BJ (cell line): ENCODE measurements at regions not wholly inside any gene's neighbourhood (a gene's known extent, or its start where the extent isn't known, plus 50 kb on each side); places are given as distances from the start of the nearest gene placed in this dataset.

ENCODE experiments used
- CTCF ChIA-PET: fragments of 350-600 bp; formaldehyde crosslinking; extraction: SDS; loops from one replicate; lab custom pipeline; 2021; ENCODE audit warnings: antibody characterized with exemption, inconsistent platforms; lab: Yijun Ruan, JAX
- POLR2A ChIA-PET: fragments of 300-600 bp; sonication (Branson Sonifier 250); formaldehyde crosslinking; extraction: SDS; loops from one replicate; lab custom pipeline; 2021; ENCODE audit warnings: antibody characterized with exemption; lab: Charles Lee
- DNase-seq: peaks from one replicate; pipeline ENCODE4 v3.0.0-alpha.2; 2011; ENCODE audit warnings: low read depth
- H3K27me3 ChIP-seq: 2 replicates; pipeline ENCODE4 v1.6.0; 2011; ENCODE audit warnings: low read length; ENCODE audit not compliant: control insufficient read depth, insufficient read depth
- H3K36me3 ChIP-seq: 2 replicates; pipeline ENCODE4 v1.5.1; 2011; ENCODE audit warnings: low read length; ENCODE audit not compliant: control insufficient read depth, insufficient read depth
- H3K4me3 ChIP-seq: 2 replicates; pipeline ENCODE4 v1.5.1; 2011; ENCODE audit warnings: low read depth, mild to moderate bottlenecking, control low read depth, low read length
- TF ChIP-seq, protein P1 (sequence below): IDR thresholded peaks from 2 replicates; pipeline ENCODE4 v1.5.1; 2011; ENCODE audit warnings: low read depth, mild to moderate bottlenecking, control low read depth, inconsistent platforms, low read length, moderate library complexity; ENCODE audit not compliant: insufficient read depth

DNA sequence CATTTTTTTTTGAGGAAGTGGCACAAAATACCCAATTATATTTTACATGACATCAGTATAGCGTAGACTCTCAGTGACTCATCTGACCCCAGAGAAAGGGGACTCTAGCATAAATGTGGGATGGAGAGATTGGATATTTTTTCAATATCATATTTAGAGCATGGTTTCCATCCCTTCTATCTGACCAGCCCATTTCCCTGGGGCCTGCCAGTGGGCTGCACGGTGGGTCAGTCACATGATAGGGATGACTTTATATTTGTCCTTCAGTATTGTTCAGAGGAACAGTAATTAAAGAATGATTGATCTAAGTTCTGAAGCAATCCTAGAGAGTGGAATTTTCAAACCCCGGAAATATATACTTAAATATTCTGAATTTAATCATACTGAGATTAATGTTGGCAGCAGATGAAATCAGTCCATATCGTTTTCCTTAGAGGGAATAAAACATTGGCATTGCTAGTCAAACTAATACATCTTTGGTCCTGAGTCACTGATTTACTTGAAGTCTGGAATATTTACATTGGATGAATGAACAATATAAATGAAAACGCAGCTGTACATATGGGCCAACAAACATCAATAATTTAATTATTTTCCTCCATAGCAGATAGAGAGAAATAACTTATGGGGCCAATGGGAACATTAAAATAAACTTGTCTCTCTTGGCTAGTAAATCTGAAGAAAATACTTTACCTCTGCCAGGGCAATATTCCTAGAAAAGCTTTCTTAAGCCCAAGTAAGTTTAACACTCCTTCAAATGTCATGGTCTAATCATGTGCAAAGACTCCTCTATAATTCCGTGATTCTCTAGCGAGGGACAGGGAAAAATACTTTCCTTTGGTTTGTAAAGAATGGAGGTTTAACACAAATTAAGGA lies 563.6 kb upstream of the PKDCC start:
- ChIA-PET CTCF (no interaction called here), POLR2A (no interaction called here)
- Histone ChIP-seq H3K4me3 (no peak overlapping the region), H3K27me3 (no peaks in the 10 kb centered on the region), H3K36me3 (no peaks in the 10 kb centered on the region)
- TF ChIP-seq, protein P1, sequence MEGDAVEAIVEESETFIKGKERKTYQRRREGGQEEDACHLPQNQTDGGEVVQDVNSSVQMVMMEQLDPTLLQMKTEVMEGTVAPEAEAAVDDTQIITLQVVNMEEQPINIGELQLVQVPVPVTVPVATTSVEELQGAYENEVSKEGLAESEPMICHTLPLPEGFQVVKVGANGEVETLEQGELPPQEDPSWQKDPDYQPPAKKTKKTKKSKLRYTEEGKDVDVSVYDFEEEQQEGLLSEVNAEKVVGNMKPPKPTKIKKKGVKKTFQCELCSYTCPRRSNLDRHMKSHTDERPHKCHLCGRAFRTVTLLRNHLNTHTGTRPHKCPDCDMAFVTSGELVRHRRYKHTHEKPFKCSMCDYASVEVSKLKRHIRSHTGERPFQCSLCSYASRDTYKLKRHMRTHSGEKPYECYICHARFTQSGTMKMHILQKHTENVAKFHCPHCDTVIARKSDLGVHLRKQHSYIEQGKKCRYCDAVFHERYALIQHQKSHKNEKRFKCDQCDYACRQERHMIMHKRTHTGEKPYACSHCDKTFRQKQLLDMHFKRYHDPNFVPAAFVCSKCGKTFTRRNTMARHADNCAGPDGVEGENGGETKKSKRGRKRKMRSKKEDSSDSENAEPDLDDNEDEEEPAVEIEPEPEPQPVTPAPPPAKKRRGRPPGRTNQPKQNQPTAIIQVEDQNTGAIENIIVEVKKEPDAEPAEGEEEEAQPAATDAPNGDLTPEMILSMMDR, result no peak
- DNase-seq, result no peak

DNA sequence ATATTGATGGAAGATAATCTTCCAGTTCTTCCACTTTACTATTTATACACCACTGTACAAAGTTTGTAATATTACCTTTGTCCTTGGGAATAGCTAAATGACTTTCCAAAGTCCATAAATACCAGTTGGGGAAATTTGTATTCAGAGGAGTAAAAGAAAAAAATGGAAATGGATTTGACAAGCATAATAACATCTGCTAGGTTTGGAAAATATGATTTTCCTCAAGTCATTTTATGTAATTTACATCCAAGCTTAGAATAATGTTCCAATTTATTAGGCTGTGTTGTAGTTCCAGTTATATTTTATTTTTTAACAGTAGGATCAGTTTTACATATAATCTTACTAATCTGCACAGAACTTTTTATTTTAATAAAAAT lies 563.0 kb upstream of the PKDCC start:
- TF ChIP-seq, protein P1, result no peak
- no peaks in the 10 kb centered on the region for H3K36me3 ChIP-seq
- H3K4me3 ChIP-seq, result no peak overlapping the region
- POLR2A ChIA-PET, result no interaction called here
- CTCF ChIA-PET, result no interaction called here
- DNase-seq, result no peak
- H3K27me3 ChIP-seq, result no peaks in the 10 kb centered on the region

DNA sequence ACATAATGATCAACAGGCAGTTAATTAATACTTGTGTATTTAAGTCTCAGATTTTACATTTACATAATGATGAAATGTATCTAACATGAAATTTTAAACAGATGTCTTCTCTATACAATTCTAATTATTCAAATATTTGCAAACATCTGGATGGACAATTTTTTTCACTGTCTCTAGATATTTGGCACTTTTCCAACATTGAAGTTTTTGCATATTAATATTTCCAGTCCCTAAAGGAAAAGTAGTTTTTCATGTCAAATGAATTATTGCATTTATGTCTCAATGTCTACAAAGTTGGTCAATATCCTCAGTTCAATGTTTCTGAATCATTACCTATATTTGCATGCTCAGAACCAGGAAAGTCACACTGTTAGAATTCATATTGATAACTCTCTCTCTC lies 560.9 kb upstream of the PKDCC start:
- no peak overlapping the region for H3K4me3 ChIP-seq
- TF ChIP-seq, protein P1, result no peak
- no peak for DNase-seq
- POLR2A ChIA-PET, result no interaction called here
- H3K36me3 ChIP-seq, result no peaks in the 10 kb centered on the region
- CTCF ChIA-PET, result no interaction called here
- H3K27me3 ChIP-seq, result no peaks in the 10 kb centered on the region

DNA sequence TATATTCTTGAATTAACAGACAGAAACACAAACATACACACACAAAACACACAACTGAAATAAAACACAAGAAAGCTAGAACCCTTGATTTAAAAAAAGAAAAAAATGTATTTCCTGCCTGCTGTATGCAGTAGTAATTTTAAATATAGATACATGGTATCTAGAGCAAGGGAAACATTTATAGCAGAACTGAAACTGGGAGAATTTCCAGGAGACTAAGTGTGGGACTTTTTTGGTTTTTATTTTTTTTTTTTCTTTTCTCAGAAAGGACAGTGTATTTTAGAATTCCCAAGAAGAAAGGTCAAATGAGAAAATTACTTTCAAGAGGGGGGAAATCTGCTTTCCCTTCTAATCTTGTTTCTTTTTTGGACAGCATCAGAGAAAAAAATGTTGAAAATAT lies 558.9 kb upstream of the PKDCC start:
- CTCF ChIA-PET, result no interaction called here

DNA sequence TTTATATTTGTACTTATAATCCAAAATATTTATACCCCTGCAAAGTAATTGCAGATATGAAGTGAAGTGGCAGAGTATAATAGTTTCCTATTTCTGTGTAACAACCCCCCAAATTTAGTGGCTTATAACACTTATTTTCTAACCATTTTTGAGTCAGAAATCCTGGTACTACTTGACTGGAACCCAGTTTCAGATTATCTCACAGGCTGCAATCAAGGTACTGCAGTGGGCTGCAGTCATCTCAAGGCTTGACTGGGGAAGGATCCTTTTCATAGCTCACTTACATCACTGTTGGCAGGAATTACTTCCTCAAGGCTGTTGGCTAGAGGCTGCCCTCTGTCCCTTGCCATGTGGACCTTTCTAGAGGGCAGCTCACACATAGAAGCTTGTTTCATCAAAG lies 558.2 kb upstream of the PKDCC start:
- TF ChIP-seq, protein P1, result no peak
- ChIA-PET CTCF (no interaction called here), POLR2A (no interaction called here)
- Histone ChIP-seq H3K36me3 (no peaks in the 10 kb centered on the region), H3K27me3 (no peaks in the 10 kb centered on the region), H3K4me3 (no peak overlapping the region)
- no peak for DNase-seq

More for the DNA sequence above, 558.9 kb upstream of the PKDCC start:
- TF ChIP-seq, protein P1, result no peak
- no peak for DNase-seq
- Histone ChIP-seq H3K27me3 (no peaks in the 10 kb centered on the region), H3K4me3 (no peak overlapping the region), H3K36me3 (no peaks in the 10 kb centered on the region)
- POLR2A ChIA-PET, result no interaction called here
